ENCODE measurements at regions not wholly inside any gene's neighbourhood (a gene's known extent, or its start where the extent isn't known, plus 50 kb on each side); places are given as distances from the start of the nearest gene placed in this dataset.
"Not testable (repeated sequence)": the region's sequence is repeated elsewhere in the genome, so short reads cannot be mapped to it uniquely, and the experiment has no call there.

- peak; percentile 30 for DNase-seq
These were observed 553.8 kb upstream of the C9orf72 start for GRCh38 chr9:28127101-28127500.

- peak; percentile 54 for DNase-seq
These were observed 561.2 kb upstream of the C9orf72 start for GRCh38 chr9:28134446-28134976.

GRCh38 chr9:28135549-28135948 lies 562.3 kb upstream of the C9orf72 start:
- DNase-seq, result peak; percentile 49

GRCh38 chr9:28136113-28136512 lies 562.8 kb upstream of the C9orf72 start:
- DNase-seq, result no peak

GRCh38 chr9:28147430-28147829 lies 574.1 kb upstream of the C9orf72 start:
- DNase-seq, result not testable (repeated sequence)

GRCh38 chr9:28147923-28148597 lies 574.8 kb upstream of the C9orf72 start:
- DNase-seq, result not testable (repeated sequence)

- not testable (repeated sequence) for DNase-seq
These were observed 576.2 kb upstream of the C9orf72 start for GRCh38 chr9:28149361-28150050.

GRCh38 chr9:28155067-28155466 lies 581.8 kb upstream of the C9orf72 start:
- DNase-seq, result peak; percentile 36

- DNase-seq, result no peak
These were observed 582.4 kb upstream of the C9orf72 start for GRCh38 chr9:28155671-28156070.

- DNase-seq, result no peak
These were observed 585.2 kb upstream of the C9orf72 start for GRCh38 chr9:28158451-28158850.

- DNase-seq, result no peak
These were observed 590.3 kb upstream of the C9orf72 start for GRCh38 chr9:28163619-28164018.

- no peak for DNase-seq
These were observed 592.9 kb upstream of the C9orf72 start for GRCh38 chr9:28166179-28166578.

- no peak for DNase-seq
These were observed 603.9 kb upstream of the C9orf72 start for GRCh38 chr9:28177142-28177541.

- DNase-seq, result no peak
These were observed 604.6 kb upstream of the C9orf72 start for GRCh38 chr9:28177925-28178324.

- DNase-seq, result no peak
These were observed 606.6 kb upstream of the C9orf72 start for GRCh38 chr9:28179893-28180292.

- no peak for DNase-seq
These were observed 617.7 kb upstream of the C9orf72 start for GRCh38 chr9:28190981-28191380.

GRCh38 chr9:28197653-28198052 lies 624.4 kb upstream of the C9orf72 start:
- DNase-seq, result no peak

GRCh38 chr9:28203036-28203435 lies 629.8 kb upstream of the C9orf72 start:
- no peak for DNase-seq

- no peak for DNase-seq
These were observed 633.0 kb upstream of the C9orf72 start for GRCh38 chr9:28206280-28206679.

- DNase-seq, result no peak
These were observed 634.4 kb upstream of the C9orf72 start for GRCh38 chr9:28207657-28208056.

GRCh38 chr9:28209130-28209529 lies 635.8 kb upstream of the C9orf72 start:
- DNase-seq, result no peak

GRCh38 chr9:28212979-28213378 lies 639.7 kb upstream of the C9orf72 start:
- no peak for DNase-seq

- no peak for DNase-seq
These were observed 642.4 kb upstream of the C9orf72 start for GRCh38 chr9:28215536-28216299.

- no peak for DNase-seq
These were observed 659.4 kb upstream of the C9orf72 start for GRCh38 chr9:28232686-28233085.

Measured in COR-L47 (cell line).